Glomerular visceral epithelial cell (primary cell): ENCODE measurements at regions not wholly inside any gene's neighbourhood (a gene's known extent, or its start where the extent isn't known, plus 50 kb on each side); places are given as distances from the start of the nearest gene placed in this dataset.
"Not testable (repeated sequence)": the region's sequence is repeated elsewhere in the genome, so short reads cannot be mapped to it uniquely, and the experiment has no call there.

ENCODE experiments used
- DNase-seq: peaks from one replicate; pipeline ENCODE4 v3.0.0-alpha.2; 2016; ENCODE audit errors: extremely low spot score

DNA sequence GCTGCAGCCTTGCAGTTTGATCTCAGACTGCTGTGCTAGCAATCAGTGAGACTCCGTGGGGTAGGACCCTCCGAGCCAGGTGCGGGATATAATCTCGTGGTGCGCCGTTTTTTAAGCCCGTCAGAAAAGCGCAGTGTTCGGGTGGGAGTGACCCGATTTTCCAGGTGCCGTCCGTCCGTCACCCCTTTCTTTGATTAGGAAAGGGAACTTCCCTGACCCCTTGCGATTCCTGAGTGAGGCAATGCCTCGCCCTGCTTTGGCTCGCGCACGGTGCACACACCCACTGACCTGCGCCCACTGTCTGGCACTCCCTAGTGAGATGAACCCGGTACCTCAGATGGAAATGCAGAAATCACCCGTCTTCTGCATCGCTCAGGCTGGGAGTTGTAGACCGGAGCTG, 203.2 kb downstream of the SNCAIP start:
- DNase-seq, result not testable (repeated sequence)

DNA sequence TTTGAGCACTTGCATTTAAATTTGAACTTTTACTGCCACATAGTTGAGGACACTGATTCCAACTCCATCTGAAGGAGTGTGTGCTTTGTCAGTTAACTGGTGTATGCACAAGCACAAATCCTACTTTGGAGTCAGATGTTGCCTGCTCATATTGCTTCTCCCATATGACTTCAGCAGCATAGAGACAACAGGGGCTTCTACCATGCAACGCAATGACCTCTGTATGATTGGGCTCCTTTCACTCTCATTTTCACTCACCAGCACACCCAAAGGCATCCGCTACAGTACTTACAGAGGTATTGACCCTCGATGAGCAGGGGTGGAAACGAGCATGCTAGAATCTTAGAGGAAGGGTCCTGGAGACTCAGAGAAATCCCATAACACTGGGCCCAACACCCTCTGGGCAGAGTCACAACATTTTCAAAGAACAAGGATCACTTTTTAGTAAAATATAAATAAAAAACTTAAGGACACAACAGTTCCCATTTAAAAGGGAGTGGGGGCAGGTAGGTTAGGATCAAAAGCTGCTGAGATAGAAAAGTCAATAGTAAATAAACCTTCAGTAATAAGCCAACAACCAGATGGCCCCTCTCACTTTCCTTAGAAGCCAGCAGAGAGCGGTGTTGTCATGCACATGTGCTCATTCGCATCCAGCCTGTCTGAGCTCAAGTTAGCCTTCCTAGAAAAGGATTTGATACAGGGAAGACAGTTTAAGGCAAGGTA, 203.8 kb downstream of the SNCAIP start:
- DNase-seq, result peak; percentile 63

DNA sequence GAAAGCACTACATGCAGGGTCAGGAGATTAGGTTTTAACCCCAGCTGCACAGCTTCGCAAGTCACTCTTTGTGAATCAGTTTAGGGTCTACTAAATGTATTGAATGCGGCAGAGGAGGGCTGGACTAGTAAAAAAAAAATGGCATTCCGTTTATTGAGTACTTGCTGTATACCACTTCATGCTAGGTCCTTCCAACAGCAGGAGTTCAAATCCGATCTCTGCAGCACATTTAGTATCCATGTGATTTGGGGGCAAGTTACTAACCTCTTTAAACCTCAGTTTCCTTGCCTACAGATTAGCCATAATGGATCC, 204.4 kb downstream of the SNCAIP start:
- no peak for DNase-seq

DNA sequence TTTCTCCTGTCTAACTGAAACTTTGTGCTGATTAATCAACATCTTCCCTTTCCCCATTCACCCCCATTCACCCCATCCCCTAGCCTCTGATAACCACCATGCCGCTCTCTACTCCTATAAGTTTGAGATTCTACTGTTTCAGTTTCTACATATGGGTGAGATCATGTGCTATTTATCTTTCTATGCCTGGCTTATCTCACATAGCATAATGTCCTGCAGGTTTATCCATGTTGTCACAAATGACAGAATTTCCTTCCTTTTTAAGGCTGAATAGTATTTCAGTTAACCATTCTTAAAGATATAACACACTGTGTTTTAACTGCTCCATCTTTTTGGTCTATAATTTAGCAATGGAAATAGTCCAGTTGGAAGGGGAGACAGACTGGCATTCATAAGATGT, 205.1 kb downstream of the SNCAIP start:
- no peak for DNase-seq

DNA sequence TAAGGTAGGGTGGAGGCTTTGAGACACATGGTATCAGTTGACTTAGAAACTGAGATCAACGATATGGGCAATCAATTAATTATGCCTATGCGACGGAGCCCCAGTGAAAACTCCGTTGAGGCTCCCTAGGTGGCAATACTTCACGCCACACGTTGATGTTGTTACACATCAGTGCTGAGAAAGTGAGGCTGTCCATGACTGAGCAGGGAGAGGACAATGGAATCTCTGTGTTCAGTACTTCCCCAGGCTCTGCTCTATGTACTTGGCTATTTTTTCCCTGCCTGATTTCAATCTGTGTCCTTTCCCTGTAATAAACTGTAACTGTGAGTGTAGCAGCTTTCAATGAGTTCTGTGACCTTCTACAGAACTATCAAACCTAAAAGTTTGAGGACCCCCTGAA, 211.7 kb downstream of the SNCAIP start:
- DNase-seq, result no peak

DNA sequence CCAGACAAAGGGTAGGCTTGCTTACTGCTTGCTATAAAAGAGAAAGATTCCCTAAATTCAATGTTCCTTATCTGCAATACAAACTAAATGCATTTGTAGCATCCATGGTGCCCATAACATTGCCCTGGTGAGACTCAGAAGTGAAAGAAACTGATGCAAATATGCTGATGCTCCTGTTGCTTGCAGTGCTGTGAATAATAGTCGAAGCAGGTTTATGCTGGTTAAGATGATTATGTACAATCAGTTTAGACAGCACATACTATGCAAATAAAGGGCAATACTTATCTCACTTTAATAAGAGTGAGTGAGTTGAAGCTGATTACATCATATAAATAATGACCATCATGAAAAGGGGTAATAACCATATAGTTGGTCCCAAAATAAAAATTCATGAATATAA, 215.5 kb downstream of the SNCAIP start:
- no peak for DNase-seq

DNA sequence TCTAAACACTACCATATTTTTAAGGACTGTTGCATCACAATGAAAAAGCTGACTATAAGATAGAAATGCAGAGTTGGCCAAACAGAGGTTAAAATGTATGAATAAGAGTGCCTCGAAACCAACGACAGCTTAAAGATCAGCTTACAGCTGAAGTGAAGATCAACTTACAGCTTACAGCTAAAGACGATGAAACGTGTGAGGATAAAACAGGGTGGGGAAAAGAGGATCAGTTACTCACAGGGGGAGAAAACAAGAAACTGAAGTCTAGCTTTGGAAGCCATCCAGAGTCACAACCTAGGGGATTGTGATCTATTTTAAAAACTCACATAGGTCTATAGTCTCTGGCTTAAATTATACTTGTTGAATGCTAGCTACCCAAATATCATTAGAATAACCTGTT, 220.0 kb downstream of the SNCAIP start:
- DNase-seq, result no peak

DNA sequence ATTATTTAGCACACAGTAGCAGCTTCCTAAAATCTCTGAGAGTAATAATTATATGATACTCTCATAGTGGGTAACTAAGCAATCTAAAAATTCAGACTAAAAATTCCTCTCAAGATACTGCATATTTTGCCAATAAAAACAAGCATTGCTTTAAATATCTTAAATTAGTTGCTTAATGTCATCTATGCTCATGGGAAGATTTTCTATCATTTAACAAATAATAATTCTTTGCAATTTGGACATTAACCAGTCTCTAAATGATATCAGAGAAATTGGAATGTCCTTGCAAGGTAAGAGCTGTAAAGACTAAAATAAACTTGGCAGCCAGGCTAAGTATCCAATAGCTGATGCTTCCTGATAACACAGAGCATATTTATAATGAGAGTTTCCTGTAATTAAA, 221.8 kb downstream of the SNCAIP start:
- no peak for DNase-seq

DNA sequence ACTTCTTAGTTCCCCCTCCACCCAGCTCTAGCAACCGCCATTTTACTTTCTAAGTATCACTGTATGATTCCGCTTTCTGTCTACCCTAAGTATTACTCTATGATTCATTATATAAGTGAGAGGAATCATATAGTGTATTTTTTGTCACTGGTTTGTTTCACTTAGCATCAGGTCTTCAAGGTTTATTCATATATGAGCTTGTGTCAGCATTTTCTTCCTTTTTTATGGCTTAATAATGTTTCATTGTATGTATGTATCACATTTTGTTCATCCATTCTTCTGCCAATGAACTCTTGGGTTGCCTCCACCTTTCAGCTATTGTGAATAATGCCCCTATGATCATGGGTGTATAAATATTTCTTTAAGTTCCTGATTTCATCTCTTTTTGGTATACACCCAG, 222.8 kb downstream of the SNCAIP start:
- DNase-seq, result no peak

DNA sequence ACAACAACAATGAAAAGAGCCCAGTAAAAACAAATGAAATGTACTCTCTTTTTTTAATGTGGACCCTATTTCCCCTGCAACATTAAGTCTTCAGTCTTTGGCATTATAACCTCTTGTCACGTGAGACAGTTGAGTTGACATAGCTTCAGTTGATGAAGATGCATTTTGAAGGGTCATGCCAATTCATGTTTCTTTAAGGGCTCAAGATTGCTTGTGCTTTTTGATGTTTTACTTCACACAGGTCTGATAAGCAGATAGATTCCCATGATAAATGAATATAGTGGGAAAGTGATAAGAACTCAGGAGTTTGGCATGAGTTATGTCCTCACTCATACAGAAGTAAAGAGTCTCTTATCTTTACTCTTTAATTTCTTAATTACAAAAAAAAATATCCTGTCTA, 229.4 kb downstream of the SNCAIP start:
- DNase-seq, result no peak

DNA sequence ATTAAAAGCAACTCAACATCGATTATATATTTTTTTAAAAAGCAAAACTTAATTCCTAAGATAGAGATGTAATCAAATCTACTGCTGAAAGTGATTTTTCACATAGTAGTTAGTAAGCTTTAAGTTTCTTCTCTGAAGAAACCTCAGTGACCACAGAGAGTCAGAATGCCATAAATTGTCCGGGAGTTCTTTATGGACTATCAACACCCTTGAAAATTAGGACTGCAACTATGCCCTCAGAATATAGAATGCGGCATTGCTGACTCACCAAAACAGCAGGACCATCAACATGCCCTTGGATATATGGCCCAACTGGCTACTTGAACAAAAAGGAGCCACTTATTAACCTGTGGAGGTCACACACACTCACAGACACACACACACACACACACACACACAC, 228.9 kb upstream of the SNX2 start:
- no peak for DNase-seq

DNA sequence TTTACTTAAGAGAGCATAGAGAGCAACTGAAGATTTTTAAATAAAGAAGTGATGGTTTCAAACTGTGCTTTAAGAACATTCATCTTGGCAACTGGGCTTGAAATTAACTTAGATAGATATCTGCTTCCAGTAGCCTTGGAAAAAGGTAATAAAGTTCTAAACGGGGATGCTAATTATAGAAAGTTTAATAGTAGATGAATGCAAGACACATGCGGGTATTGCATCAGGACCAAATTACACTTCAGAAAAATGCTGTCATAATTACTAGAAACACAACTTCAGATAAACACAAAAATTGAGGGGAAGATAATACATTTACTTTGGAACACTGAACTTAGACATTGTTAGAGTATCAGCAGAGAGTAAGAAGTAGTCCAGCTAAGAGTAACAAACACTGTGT, 227.7 kb upstream of the SNX2 start:
- DNase-seq, result no peak

DNA sequence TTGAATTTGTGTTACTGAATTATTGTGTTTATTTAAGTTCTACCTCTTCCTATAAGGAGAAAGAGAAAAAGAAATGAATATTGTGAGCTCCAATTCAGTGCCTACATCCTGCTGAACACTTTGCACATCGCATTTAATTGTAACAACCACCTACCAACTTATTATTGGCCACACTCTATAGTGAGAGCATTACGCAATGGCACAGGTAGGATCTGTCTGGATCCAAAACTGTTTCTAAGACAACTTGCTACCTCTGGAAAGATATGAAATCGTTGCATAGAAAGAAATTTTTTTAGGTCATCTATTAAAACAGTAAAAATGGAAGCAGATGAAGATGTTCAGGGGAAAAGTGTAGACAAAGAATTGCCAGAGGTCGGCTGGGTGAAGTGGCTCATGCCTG, 227.2 kb upstream of the SNX2 start:
- DNase-seq, result no peak

DNA sequence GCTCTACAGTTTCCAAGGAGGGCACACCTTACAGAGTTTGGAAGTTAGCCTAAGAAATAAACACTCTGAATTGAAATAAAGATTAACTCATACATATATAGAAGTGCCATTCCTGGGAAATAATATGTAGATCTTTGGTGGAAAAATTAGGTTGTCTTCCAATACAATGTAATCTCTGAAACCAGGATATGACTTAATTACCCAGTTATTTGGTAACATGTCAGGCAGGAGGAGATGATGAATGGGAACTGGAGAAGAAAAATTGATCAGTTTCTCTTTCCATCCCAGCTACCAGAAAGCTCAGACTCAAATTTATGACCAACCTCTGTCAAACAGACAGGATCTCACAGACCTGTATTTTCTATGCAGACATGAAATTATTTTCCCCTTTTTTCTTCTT, 215.2 kb upstream of the SNX2 start:
- no peak for DNase-seq

DNA sequence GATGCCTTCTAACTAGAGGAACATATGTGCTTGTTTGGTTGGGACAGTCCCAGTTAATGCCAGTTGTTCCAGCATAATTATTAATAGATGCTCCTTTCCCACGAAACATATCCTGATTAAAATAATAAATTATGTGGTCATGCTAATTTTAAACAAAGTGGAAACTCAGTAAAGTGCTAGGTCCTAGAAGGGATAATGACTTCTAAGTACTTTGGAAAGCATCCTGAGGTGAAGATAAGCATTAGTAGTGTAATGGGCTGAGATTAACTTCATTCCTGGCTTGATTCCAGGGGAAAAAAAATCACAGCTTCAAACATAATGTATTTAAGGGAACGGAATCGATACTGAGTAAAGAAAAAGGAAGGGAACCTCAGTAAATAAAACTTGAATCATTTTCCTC, 213.7 kb upstream of the SNX2 start:
- DNase-seq, result no peak

DNA sequence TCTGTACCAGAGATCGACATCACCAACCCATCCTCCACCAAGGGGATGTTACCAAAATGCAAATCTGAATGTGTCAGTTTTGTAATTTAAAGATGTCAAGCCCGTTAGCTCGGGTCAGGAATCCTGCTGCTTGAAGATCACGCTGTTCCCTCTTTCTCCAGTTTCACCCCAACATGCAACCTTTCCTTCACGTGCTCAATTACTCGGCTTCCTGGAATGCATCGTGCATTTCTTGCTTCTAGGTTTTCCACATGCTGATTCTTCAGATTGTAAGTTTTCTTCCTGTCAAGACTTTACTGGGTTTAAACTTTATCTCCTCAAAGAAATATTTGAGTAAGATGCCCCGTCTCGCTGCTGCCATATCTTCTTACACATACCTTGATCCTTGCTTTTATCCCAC, 209.5 kb upstream of the SNX2 start:
- DNase-seq, result no peak

DNA sequence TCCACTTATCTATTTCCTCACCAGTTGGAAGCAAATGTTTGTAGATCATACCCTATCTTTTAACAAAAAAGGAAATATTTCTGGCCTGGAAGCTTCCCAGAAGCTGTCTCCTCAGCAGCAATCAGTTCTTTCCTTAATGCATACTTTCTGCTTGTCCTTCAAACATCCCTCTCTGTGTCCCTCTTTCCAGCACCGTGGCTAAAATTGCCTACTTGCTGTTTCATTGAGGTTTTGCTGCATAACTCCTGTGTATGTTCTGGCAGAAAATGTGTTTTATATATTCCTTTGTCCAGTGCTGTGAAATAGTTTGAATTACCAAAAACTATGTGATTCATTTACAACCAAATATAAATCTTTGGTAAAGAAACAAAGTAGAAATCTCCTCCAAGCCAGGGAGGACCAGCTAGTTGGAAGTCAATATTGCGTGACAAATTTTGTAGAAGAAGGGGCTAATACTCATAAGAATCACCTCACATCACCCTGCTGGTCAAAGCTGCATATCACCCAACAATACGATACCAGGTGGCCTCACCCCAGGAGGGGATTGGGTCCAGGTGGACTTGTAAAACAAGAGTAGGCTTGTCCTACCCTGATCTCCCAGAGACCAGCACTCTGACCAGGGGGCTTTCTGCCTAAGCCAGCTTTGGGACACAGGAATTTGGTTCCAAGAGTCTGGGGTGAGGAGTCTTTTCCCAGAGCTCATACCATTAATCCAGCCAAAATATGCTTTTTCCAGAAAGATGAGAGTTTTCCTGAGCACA, 198.4 kb upstream of the SNX2 start:
- DNase-seq, result no peak

DNA sequence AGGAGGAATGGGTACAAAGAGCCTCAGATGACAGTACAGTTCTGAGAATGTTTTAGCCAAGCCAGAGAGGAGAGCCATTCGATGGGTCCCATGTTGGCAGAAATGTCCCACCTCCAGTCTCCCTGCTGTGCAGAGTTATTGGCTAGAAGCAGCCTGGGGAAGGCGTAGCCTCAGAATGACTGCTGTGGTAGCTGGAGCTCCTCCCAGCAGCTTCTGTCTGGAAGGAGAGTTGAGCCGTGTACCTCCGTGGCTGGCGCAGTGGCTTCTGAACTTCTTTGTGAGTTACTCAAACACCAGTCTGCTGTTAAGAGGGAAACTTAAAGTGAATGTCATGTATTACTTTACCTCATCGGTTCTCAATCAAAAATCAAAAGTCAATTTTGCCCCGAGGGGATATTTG, 193.3 kb upstream of the SNX2 start:
- no peak for DNase-seq

DNA sequence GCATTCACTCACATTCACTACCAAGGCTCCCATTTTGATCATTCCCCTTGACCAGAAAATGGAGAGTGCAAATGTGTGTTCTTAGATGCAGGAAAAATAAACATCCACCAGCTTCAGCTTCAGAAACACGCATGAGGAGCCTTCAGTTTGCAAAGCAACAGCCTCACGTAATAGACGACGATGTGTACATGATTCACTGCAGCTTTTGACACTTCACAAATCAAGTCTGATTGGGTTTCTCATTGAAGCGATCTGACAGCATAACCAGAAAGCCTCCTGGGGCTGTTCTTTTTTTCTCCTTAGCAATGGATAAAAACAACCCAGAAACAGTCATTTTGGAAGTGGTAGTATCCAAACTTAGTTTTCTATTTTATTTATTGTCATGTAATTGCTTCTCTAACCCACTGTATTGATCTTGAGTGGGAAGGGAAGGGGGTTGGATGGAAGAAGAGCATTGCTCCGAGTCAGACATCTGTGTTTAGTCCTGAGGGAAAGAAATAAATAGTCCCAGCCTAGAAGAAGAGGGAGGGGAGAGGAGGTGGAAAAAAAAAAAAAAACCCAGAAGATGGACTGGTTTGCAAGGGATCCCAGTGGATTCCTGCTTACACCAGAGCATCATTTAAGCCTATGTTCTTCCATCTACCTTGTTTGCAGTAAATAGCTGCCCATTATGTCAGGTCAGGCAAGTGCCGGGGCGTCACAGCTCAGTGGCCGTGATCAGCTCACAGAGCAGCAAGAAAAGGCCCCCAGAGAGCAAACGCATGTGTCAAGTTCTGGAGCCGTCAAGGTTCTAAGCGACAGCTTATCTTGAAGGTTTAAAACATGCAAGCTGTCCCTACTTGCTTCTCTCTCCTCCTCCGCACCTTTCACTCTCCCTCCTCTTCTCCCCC, 190.2 kb upstream of the SNX2 start:
- no peak for DNase-seq

DNA sequence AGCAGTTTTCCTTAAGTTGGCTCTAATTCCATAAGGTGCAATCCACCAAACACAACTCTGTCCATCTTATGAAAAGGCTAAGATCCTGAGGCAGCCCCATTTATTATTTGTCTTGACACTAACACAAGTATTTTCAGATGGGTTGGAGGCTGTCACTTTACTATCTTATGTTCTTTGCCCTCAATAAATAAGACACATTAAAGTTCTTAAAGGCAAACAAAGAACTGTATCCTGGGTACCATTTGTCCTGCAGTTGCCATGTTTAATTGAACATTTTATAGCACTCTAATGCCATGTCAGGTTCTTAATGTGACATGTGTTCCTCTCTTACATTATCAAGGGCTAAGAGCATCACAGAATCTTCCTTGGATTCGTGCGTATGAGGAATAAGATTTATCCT, 189.5 kb upstream of the SNX2 start:
- no peak for DNase-seq

DNA sequence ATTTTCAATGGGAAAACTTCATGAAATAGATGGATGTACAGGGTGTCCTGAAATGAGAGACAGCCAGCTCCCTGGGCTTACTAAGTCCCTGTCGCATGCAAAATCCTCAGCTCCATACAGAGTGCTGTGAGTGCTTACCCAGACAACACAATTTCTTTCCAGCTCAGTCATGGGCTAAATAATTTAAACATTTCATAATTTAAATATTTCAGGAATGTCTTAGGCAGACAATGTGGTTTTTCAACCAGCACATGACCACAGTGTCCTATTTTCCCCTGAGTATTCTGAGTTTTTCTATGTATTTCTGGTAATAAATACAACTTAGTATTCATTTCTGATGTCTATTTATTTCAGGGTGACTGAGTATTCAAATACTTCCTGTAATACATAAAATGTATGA, 188.5 kb upstream of the SNX2 start:
- peak; percentile 34 for DNase-seq

DNA sequence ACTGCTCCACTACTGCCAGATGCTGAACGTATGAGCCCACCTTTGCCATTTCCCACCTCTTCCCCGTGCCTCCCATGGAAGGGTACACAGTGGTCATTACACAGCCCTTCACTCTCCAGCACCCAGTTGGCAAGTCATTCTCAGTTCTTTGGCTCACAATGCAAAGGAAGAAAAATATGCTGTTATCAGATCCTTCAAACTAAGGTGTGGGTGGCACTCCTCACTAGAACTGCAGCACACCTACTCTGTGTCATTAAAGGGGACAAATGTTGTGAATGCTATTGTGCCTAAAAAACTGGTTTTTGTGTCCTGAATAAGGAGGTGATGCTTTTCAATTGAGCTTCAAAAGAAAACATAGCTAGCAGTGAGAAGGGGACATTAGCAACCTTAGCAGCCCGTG, 183.1 kb upstream of the SNX2 start:
- no peak for DNase-seq

DNA sequence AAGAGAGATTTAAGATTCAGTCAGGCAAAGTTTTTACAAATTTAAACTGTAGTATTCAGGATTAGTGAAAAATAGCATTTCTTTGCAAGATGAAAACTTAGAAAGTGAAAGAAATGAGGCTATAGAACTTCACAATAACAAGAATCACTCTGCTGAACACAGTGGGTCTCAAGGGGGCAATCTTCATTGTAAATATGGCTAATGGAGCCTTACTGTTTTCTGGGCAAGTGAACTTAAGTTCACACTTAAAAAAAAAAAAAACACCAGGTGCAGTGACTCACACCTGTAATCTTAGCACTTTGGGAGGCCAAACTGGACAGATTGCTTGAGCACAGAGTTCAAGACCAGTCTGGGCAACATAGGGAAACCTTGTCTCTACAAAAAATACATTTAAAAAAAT, 175.9 kb upstream of the SNX2 start:
- DNase-seq, result no peak
